GM13977 (cell line): ENCODE measurements at regions not wholly inside any gene's neighbourhood (a gene's known extent, or its start where the extent isn't known, plus 50 kb on each side); places are given as distances from the start of the nearest gene placed in this dataset.

Experiments used
- DNase-seq: peaks from one replicate; pipeline ENCODE4 v3.0.0; 2012; ENCODE audit warnings: low spot score
- CTCF ChIP-seq: IDR thresholded peaks from 2 replicates; pipeline ENCODE4 v1.5.1; 2012; ENCODE audit warnings: mild to moderate bottlenecking, control low read depth; ENCODE audit not compliant: insufficient read depth; ENCODE audit errors: extremely low read depth, missing control alignments
- in situ Hi-C: fragments of 300-500 bp; cut with MboI; formaldehyde crosslinking; loops from one replicate; pipeline ENCODE4 v1.12.0; 2022; ENCODE audit warnings: low sequenced_read_pairs, low pct_unique_long_range_greater_than_20kb, mixed read lengths, inconsistent platforms; ENCODE audit not compliant: unreplicated experiment

- in situ Hi-C loops = no loop called here
- DNase-seq = no peak
- no peak for TF ChIP-seq CTCF
Measured at GRCh38 chr16:51404386-51404785, 253.3 kb upstream of the SALL1 start.

- in situ Hi-C loops = no loop called here
- no peak for TF ChIP-seq CTCF
- DNase-seq = no peak
Measured at GRCh38 chr16:51402785-51403184, 251.7 kb upstream of the SALL1 start.

- no peak for TF ChIP-seq CTCF
- in situ Hi-C loops = no loop called here
- DNase-seq = no peak
Measured at GRCh38 chr16:51402298-51402697, 251.2 kb upstream of the SALL1 start.

- no peak for TF ChIP-seq CTCF
- no peak for DNase-seq
- in situ Hi-C loops = no loop called here
Measured at GRCh38 chr16:51401673-51402072, 250.6 kb upstream of the SALL1 start.

- TF ChIP-seq CTCF = no peak
- in situ Hi-C loops = no loop called here
- no peak for DNase-seq
Measured at GRCh38 chr16:51399908-51400670, 249.0 kb upstream of the SALL1 start.

- no peak for TF ChIP-seq CTCF
- in situ Hi-C loops = no loop called here
- no peak for DNase-seq
Measured at GRCh38 chr16:51394421-51394820, 243.4 kb upstream of the SALL1 start.
